Kidney capillary endothelial cell (primary cell): ENCODE measurements at regions not wholly inside any gene's neighbourhood (a gene's known extent, or its start where the extent isn't known, plus 50 kb on each side); places are given as distances from the start of the nearest gene placed in this dataset.

Experiments used
- DNase-seq: peaks from one replicate; pipeline ENCODE4 v3.0.0-alpha.2; 2018; ENCODE audit warnings: low spot score

DNA sequence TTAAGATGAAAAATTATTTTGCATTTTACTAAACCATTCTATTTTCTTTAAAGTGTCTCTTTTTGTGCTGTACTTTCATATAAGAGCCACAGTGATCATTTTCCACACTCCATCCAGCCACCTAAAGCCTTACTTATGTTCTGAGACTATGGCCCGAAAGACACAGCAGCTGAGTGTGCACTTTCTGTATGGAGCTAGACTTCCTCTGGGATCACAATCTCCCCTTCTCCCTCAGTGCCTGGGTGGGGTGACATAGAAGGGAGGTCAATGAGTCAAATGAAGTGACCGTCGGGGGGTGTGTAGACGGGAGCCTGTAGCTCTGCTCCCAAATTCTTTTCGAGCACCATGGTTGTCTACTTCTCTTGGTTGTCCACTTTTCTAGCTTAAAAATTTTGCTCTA lies 97.8 kb upstream of the ARL4C start:
- no peak for DNase-seq

DNA sequence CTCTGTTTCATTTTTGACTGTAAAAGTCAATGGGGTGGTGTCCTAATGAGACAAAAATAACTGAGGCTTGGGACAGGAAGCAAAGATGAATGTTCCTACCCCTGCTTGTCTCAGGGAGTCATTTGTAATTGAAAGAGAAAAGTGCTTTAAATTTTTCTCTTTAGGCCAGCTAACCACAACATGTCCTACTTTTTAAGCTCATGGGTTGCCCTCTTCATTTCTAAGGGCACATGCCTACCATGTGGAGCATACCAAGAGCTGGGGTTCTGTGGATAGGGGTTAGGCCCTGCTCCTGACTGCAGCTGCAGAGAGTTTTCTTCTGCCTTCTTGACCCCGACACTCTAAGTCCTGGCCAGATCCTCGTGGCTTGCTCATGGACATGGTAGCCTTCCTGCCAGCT lies 96.8 kb upstream of the ARL4C start:
- no peak for DNase-seq

DNA sequence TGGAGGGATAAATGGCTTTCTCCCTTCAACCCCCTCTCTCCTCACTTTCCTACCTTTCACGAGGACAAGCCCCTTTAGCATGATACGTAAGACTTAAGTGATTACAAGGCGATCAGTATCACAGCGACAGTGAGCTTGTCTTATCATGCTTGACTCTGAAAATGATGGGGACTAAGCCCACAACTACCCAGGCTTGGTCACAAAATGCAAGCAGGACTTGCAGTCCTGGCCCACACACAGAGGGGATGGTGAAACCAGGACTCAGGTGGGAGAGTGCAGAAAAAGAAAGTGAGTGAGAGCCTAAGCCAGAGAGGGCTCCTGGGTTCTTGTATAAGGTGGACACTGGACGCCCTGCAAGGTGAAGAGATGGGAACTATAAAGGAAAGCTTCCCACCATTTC lies 95.7 kb upstream of the ARL4C start:
- no peak for DNase-seq

DNA sequence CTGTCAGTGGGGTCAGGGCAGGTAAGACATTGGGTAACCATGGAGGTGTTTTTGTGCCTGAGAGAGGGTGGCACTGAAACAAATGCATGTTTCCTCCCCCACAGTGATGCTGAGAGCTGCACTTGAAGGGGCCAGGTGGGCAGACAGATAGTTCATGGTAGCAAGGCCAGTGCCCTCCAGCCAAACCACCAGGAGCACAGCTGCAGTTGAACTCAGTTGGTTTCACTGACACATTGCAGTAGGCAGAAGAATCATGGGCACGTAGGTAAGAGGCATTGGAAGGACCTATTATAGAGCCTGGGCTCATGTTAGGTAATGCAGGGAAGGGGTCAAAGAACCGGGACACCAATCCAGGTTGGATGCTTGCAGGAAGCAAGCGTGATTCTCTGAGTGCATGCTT lies 93.2 kb upstream of the ARL4C start:
- DNase-seq, result no peak

DNA sequence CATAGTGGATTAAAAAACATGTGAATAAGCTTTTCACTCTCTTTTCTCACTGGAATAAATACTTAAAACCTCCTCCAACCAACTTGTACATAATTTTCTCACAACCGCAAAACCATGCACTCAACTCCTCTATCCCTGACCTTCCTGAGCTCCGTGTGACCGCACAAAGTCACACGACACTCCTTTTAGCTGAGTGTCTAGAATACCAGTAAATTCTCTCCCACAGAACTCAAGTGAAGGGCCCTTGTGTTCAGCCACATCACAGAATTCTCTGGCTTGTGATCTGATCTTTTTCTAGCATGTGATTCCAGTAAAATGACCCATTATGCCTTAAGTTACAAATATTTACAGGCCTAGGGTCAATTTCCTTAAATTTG lies 91.2 kb upstream of the ARL4C start:
- no peak for DNase-seq

DNA sequence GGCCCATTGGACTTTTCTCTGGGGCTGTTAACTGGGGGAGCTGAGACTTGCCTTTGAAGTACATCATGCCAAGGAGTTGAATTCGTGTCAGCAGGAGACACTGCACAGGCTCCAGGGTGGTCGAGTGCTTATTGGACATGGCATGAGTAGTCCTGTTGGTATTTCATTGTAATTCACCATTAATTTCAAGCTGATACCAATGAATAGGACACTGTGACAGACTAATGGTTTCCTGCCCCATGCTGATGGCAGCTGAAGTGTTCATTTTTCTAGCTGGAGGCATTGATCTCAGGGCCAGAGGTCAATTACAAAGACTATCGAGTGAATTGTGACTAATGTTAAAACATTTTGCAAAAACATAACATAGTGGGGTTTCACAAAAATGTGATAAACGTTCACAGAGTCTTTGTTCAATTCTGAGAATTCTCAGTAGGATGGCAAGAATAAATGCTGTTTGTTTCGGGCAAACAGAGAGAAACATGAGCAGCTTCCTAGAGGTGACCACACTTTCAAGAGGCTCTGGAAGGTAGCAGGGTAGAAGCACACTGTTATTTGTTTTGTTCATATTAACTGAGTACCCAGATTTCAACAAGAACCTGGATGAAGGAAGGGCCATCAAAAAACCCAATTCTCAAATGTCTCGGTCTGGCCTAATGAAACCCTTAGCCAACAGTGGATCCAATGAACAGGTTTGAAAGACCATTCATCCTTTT lies 90.6 kb upstream of the ARL4C start:
- DNase-seq, result peak; percentile 60

DNA sequence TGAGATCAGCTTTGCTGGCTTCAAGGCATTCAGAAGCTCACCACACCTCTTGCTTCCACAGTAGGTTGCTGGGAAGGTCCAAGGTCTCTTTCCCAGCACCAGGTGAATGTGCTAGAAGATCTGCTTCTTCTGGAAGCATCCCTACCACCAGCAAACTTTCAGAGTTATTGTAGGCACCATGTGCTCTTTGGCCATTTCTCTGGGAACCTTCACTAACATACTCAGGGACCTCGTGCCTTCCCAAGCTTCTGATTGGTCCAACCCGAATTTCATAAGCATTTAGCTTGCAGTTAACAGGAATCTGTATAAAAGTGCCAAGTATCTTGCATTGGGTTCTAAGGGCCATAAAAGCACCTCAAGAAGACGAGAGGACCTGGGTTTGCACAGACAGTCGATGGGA lies 86.5 kb upstream of the ARL4C start:
- no peak for DNase-seq

DNA sequence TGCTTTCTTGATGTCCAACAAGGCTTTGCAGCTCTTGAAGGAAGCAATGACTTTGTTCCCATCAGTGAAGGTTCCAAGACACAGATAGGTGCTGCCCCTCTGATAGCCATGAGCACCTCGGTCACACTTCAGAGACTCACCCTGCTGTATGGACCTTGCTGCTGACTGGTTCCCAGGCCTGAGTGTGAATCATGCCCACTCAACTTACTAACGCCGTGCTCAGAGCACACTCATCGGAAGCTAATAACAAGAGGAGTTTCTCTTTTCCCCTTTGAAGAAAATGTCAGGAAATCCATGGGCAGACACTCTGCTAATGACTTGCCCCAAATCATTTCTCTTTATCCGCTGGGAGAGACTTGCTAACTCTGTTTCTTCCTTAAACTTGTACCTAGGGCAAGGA lies 83.8 kb upstream of the ARL4C start:
- DNase-seq, result no peak

DNA sequence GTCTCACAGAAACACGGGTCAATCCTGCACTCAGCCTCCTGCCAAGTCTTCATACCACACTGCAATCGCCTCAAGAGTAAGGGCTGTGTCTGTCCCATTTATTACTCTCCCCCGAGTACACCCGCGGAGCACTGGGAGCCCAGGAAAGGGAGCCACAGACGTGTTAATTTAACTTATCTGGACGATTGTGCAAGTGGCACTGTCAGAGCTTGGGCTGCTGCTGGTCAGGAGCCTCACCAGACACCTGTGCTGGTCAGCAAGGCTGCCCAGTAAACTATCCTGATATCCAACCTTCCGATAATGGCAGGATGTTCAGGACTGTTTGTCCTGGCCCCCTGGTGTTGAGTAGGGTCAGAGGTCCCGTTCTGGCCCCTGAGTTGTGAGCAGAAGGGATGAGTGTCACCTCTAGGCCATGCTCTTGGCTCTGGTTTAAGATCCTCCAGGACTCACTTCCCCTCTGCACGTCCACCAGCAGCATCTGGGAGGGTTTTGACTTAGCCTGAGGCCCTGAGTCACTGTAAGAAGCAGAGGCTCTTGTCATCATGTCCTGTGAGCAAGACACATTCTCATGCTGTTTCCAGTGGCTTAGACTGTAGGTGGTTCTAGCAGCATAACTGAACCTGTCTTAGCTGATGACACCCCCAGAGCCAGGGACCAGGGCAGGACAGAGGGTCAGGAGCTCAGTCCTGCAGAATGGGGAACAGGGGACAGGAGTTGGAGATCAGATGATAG lies 82.5 kb upstream of the ARL4C start:
- peak; percentile 76 for DNase-seq

DNA sequence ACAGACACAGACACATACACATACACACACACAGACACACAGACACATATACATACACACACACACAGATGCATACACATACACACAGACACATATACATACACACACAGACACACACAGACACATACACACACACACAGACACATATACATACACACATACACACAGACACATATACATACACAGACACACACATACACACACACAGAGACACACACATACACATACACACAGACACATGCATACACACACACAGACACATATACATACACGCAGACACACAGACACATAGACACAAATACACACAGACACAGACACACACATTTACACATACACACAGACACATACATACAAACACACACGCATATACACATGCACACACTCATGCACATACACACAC lies 81.5 kb upstream of the ARL4C start:
- no peak for DNase-seq

DNA sequence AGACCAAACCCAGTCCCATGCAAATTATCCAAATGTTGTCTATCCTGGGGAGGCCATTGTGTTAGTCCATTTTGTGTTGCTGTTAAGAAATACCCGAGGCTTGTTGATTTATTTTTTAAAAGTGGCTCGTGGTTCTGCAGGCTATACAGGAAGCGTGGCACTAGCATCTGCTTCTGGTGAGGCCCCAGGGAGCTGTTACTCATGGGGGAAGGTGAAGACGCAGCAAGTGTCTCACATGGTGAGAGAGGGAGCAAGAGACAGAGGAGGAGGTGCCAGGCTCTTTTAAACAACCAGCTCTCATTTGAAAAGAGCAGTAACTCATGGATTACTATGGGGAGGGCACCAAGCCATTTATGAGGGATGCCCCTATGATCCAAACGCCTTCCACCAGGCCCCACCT lies 80.3 kb upstream of the ARL4C start:
- no peak for DNase-seq

DNA sequence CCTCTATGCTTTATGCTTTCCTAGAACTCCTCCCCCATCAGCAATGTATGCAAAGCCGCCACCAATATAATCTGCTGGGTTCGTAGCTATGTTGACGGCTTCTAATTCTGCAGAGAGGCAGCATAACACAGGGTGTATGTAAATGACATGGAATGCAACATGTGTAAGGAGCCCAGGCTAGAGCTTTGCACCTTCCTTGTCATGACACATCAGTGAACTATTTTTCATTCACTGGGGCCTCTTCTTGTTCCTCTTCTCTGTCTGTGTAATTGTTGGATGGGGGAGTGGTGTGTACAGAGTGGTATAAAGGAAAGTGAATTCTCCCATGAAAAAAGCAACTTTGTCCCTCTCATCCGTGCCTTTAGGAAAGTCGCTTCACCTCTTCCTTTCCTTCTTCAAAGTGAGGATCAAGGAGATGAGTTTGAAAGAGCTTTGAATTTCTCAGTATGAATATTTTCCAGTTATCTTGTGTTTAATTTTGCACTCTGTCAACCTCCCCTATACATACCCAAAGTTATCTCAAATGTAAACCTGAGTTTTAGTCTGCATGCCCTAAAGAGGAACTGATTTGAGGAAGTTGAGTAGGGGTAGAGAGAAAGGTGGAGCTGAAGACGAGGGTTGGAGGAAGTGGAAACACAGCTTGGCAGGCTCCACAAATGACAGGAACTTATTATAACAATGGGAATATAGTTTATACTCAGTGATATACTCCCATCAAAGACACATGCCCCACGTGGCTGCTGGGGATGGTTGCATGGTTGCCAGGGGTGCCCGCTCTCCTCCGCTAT lies 74.9 kb upstream of the ARL4C start:
- no peak for DNase-seq

DNA sequence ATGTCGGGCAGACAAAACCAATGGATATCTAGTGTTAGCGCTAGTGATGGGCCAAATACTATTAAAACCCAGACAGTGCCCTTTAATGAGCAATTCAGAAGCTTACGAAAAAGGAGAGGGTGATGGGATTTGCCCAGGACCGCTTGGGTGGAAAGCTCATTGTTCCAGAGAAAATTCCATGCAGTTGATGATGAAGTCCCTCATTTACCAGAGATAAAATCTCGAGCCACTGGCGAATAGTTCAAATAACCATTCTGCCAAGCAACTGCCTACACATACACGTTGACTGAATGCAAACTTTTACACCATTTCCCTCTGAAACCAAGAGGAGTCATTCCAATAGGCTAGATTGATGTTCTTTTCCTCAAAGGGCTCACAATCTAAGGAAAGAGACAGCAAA lies 73.6 kb upstream of the ARL4C start:
- DNase-seq, result no peak

DNA sequence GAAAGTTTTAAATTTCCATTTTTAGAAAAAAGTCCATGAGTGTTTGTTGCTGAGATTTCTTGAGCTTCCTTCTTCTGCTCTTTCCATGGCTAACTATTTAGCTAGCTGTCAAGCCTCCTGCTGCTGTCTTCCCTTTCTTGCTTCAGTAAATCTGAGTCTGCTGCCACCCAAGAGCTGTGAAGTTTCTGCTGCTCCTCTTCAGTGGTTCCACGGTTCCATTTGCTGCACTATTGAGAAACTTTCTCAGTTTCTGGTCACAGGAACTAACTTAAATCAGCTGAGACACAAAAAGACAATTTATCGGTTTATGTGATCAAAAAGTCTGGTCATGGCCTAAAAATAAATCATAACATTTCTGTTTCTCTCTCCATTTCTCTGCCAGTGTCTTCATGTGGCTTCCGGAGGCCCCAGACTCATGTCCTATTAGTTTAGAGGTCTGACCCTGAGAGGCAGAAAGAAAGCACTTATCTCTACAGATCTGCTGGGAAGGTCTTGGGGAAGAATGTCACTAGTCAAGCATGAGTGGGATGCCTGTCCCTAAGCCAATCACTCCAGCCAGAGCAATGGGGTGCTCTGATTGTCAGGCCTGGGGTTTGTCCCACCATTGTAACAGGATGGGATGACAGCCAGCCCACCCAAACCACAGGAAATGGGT lies 73.0 kb upstream of the ARL4C start:
- no peak for DNase-seq

DNA sequence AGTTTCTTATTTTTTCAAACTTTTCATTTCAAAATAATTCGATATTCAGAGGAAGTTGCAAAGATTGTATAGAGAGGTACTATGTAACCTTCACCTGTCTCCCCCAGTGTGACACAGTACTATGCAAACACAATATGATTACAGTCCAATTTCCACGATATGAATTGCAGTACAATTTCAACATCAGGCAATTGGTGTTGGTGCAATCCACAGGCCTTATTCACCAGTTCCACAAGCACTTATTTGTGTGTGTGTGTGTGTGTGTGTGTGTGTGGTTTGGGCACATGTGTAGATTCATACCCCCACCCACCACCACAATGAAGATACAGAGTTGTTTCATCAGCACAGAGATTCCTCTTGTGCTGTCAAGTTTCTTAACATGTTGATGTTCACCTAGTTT lies 69.7 kb upstream of the ARL4C start:
- DNase-seq, result no peak

DNA sequence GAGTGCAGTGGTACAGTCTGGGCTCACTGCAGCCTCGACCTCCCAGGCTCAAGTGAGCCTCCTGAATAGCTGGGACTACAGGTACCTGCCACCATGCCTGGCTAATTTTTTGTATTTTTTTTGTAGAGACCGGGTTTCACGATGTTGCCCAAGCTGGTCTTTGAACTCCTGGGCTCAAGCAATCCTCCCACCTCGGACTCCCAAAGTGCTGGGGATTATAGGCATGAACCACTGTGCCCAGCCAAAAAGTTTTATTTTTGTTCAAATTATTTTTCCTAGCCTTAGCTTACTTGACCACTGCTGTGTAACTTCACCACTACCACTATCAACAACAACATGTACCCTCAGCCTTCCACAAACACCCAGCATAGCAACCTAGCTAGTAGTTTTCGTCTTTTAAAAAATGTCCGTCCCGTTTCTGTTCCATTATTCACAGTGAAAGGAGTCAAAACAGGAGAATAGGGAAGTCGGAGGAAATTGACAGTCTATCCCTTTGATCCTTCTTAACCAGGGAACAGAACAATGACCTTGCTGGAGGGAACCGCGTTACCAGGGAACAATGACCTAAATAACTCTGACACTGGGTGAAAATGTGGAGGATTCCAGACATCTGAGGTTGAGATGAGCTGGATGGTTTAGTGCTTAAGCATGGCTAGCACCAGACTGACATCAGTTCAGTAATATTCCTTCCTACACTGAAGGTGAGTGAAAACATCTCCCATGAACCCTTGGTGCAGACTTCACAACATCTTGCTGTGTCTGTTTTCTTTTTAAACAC lies 69.2 kb upstream of the ARL4C start:
- DNase-seq, result no peak

DNA sequence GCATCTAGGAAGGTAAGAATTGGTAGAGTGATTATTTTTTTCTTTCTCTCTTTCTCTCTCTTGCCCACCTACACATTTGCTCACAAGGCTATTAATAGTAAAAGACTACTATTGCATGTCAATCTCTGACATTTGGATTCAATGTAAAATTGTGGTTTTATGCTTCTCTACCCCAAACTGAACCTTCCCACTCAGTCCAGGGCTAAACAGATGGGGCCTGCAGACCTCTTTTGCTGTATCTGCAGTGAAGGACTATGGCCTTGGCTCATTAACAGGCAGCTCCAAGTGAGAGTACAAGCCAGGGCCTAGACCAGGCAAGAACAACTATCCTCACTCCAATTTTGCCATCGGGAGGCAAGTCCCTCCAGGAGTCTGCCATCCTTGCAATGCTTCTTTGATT lies 68.3 kb upstream of the ARL4C start:
- DNase-seq, result no peak

DNA sequence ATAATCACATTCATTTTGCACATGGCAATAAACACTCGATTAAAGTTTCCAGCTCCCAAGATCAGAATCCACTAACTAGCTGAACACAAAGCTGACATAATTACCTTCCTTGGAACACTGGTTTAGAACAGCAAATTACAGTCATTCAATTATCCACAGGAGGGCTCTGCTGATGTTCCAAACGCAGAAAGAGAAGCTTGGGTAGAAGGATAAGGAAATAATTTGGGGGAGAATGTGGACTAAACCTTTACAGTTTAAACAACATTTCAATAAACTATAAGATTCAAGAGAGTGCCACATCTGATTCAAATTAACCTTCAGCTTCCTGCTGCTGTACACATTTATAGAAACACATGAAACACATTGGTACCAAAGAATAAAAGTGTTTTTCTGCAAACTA lies 67.8 kb upstream of the ARL4C start:
- no peak for DNase-seq

DNA sequence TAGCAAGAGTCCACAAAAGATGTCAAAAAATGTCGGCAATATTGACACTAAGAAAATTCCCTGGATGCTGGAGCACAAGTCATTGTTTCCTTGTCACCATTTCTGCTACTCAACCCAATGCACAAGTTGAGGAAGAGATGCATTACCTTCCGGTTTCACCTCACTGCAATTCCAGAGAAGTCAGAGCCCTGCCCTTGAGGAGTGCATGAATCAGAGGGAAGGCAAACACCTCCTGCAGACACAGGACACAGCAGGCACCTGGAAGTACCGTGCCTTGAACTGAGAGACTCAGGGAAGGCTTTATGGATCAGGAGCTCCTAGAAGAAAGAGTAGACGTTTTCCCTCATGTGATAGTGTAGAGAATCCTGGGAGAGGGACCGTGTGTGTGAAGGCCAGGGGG lies 62.7 kb upstream of the ARL4C start:
- DNase-seq, result no peak

DNA sequence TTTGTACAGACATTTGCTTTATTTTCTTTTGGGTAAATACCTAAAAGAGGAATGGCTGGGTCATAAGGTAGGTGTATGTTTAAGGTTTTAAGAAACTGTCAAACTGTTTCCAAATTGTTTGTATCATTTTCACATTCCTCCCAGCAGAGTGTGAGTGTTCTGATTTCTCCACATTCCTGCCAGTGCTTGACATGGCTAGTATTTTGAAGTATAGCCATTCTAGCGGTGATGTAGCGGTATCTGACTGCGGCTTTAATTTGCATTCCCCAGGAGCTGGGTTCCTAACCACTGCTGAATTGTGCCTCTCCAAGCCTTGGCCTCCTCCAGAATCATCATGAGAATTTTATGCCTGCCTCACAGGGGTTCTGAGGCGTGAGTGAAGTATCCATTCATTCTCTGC lies 61.8 kb upstream of the ARL4C start:
- no peak for DNase-seq

DNA sequence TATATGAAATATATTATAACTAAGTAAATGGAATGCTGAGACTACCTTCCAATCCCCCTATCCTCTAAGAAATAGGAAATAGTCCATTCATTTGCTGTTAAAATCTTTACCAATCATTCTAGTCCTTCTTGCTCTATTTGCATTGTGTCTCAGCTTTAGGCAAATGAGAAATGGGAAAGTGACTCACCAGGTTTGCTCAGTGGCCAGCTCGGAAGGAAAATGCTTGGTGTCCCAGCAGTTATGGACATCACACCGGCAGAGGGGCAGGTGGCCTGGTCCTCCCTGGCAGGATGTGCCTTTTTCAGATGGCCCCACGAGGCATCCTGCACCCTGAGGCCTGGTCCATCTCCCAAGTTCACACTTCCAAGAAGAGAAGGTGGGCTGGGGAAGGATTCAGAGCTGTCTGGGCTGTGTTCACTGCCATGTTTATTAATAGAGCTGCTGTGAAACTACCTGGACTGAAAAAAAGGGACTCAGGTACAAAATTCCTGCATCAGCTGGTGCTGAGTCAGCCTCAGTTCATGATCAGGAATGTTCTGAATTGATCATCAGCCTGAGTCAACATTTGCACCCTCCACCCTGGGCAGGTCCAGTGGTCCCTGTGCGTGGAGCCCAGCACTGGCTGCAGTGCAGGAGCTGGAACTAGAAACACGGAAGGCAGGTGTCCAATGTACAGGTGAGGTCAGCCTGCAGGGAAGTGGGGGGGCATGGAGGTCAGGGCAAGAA lies 60.1 kb upstream of the ARL4C start:
- peak; percentile 42 for DNase-seq
